Fibroblast of the conjunctiva (primary cell): ENCODE measurements at regions not wholly inside any gene's neighbourhood (a gene's known extent, or its start where the extent isn't known, plus 50 kb on each side); places are given as distances from the start of the nearest gene placed in this dataset.

ENCODE experiments used
- DNase-seq: peaks from one replicate; pipeline ENCODE4 v3.0.0-alpha.2; 2010; ENCODE audit warnings: low read depth

DNA sequence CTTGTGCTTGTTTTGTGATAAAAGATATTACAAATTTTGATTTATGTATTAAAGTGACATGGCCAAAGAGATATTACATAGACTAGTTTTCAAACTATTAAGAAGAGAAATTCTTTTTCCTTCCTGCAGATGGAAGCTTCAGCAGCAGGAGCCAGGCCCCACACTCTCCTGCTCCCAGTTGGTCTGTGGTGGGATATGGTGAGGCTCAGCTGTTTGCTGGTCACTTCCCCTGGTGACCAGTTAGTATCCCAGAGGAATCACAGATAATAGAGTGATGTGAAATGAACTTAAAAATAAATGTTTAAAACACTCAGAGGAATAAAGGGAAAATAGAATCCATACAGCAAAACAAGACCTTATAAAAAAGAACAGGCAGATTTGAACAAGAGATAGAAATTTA is 154.7 kb downstream of the KTN1 start:
- DNase-seq: no peak

DNA sequence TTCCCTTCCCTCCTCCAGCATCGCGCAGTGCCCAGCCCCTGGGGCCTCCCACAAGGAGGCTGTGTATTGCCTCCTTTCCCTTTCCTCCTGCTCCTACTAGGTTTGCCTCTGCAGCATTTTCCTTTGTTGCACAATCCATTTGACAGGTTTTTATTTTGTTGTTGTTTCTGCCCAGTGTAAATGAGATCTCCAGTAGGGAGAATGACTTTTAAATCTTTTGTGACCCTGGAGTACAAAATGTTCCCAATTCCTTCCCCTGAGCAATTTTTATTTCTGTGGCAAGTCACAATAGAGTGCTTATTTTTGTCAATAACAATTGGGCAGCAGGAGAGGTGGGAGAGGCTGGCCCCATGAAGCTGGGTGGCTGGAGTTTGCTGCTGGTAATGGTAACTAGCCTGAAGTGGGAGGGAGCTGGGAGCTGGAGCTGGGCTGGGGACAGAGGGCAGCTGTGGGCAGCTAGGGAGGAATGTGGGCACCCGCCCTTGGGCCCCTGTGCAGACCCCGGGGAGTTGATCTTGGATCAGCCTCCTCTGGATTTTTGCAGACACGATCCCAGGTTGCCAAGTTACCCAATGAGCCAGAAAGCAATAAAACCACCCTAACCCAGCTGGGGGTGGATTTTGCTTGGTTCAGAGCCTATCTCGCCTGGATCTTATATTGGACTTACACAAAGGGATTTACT is 160.1 kb downstream of the KTN1 start:
- no peak for DNase-seq

DNA sequence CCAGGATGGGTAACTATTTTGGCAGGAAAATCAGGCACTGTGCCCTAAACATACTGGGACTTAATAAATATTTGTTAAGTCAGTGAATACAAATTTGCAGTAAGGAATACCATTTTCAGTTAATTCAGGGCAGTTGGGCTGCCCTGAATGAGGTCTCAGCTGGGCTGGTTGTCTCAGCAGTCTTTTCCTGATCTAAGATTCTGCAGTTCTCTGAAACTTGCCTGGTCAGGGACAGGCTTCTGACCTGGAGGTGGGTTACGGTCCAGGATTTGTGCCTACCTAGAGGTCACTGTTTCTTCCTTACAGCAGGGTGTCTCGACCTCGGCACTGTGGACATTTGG is 160.6 kb downstream of the KTN1 start:
- DNase-seq: no peak

DNA sequence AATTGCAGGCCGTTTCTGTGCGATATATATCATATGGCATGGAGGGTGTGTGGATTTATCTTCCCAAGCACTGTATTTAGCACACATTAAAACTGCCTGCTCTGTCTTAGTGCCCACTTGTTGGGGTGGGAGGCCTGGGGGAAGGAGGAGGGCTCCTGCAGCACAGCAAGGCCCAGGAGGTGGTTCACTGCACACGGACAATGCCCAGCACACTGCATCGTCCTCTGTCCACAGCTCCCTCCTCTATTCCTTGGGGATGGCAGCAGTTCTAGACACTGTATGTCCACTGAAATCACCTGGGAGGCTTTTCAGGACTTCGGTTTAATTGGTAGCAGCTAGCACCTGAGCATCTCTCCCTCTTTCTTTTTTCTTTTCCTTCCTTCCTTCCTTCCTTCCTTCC is 161.2 kb downstream of the KTN1 start:
- no peak for DNase-seq

GRCh38 chr14:55743551-55743950 is 163.5 kb downstream of the KTN1 start:
- DNase-seq: no peak

- DNase-seq: no peak
These were observed 164.3 kb downstream of the KTN1 start for GRCh38 chr14:55744321-55744720.

DNA sequence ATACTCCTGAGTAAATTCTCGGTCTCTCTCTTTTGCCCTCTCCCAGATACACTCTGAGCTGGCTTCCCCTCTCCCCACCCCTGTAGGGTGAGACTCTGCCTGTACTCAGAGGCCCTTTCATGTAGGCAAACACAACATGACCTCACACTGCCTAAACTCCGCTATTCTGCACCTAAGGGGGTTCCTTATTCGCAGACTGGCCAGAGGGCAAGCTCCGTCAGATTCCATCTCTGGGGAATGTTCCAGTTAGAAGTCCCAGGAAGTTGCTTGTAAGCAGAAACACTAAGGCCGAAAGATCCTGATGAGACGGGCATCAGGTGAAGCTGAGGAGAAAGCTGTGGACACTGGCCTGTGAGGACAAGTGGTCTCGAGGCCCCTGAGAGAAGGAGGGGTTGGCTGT is 165.9 kb downstream of the KTN1 start:
- no peak for DNase-seq

GRCh38 chr14:55746558-55746957 is 166.6 kb downstream of the KTN1 start:
- DNase-seq: no peak

DNA sequence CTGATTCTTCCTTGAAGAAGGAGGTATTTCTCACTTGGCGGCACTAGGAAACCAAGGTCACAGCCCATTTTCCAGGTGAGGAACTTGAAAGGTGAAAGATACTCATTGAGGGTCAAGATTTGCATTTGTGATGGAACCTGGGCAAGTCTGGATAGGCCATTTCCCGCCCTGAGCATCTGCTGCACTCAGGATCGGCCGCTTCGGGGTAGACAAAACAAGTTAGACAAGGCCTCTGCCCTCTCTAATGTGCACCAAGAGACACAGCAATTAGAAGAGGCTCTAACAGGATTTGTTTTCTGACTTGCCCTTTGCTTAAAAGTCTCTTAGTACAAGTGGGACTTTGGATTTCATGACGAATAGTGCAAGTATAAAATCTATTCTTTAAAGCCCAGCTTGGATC is 167.2 kb downstream of the KTN1 start:
- DNase-seq: no peak

GRCh38 chr14:55749201-55749812 is 169.3 kb downstream of the KTN1 start:
- DNase-seq: no peak

DNA sequence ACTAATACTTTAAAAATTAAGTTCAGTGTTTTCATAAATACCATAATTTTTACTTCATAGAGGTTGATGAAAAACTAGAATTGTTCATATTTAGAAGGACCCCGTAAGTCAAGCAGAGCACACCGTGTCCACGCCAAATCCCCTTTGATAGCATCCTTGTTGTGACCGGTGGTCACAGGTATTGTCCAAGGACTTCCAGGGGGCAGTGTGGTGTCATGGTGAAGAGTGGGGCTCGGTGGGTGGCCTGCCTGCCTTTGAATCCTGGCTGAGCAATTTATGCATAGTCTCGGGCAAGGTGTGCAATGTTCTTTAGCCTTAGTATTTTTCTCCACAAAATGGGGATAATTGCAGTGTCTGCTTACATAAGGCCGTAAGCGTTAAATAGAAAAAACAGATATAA is 169.9 kb downstream of the KTN1 start:
- DNase-seq: no peak

DNA sequence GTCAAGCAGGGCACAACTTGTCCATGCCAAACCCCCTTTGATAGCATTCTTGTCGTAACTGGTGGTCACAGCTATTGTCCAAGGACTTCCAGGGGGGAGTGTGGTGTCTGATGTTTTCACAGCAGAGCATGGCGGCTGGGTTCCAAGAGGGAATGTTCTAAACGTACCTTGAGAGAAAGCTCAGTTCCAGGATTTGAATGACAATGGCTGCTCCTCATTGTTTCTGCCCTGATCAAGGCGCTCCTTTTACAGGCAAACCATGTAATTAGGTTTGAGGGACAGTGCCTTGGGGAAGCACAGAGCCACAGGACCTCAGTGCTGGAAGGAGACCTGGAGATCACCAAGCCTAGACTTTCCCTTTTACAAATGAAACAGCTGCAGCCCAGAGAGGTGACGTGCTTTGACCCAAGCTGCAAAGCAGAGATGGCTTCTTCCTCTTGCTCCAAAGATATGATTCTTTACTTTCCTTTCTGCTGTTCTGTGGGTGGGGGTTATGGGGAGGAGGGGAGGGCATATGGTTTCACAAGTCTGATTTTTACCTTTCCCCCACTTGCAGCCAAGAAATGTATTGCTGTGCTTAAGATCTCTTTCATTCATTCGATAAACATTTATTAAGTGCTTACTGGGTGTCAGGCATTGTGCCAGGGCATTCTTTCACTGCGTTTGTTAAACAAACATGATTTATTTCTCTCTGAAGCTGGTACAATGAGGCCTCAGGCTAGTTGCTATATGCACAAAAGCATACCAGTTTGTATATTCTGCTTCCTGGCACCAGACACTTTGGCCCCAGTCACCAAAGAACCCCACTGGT is 172.8 kb downstream of the KTN1 start:
- peak; percentile 57 for DNase-seq

- DNase-seq: no peak
These were observed 174.5 kb downstream of the KTN1 start for GRCh38 chr14:55754471-55754870.

DNA sequence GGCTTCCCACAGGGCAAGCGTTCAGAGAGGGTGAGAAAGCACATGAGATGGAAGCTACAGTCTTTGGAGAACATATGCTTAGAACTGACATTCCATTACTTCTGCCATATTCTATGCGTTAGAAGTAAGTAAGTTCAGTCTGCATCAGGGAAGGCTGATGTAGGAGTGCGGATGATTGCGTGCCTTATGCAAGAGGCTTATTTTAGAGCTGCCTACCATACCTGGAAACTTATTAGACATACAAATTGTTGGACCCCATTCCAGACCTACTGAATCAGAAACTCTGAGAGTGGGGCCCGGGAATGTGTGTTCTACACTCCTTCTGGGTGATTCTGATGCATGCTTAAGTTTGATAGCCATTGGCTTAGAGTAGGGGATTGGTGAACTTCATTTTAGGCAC is 174.9 kb downstream of the KTN1 start:
- no peak for DNase-seq

DNA sequence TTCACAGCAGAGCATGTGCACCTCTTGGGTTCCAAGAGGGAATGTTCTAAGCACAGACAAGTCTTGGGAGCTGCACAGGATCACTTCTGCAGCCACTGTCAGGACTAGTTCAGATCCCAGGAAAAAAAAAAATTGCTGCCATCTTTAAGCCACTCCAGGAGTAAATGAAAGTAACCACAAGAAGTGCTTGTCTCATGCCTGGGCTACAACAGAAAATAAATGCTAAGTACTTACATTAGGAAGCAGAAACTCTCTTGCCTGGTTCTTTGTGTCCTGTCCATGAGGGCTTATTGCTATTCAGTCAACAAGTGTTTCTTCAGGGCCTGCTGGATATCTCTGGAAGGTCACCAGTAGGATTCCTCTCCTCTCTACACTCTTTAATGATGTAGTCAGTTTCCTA is 176.1 kb downstream of the KTN1 start:
- DNase-seq: no peak

DNA sequence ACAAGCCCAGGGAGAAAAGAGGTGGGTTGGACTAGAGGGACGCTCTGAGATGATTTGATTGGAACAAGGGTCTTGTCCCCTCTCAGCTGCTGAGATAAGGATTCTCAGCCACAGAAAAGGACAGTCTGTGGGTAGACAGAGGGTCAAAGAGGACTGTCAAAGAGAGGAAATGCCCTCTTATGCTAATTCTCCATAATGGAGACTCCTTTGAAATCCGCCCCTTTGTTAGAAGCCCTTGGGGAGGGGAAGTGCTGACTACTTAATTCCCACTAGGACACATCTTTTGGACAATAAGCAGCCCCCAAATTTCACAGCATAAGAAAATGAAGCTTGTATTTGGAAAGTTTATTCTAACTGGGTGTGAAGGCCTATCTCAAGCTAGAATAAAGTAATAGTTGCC is 176.6 kb downstream of the KTN1 start:
- no peak for DNase-seq

- DNase-seq: no peak
These were observed 178.8 kb downstream of the KTN1 start for GRCh38 chr14:55758796-55759195.

GRCh38 chr14:55760789-55761566 is 181.0 kb downstream of the KTN1 start:
- no peak for DNase-seq

DNA sequence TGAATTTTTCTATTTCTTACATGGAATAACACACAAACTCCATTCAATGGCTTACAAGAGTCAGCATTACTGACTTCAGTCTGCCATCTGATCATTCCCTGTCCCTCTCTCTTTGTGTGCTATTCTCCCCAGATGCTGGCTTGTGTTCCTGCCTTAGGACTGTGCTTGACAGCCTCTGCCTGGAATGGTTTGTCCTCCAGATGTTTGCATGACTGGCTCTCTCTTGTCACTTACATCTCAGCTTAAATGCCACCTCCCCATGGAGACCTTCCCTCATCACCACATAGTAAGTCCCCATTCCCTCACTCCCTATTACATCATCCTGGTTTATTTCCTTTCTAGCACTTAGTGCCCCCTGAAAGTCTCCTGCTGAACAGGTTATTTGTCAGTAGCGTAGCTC is 181.6 kb downstream of the KTN1 start:
- DNase-seq: no peak

GRCh38 chr14:55762595-55763232 is 182.7 kb downstream of the KTN1 start:
- no peak for DNase-seq

DNA sequence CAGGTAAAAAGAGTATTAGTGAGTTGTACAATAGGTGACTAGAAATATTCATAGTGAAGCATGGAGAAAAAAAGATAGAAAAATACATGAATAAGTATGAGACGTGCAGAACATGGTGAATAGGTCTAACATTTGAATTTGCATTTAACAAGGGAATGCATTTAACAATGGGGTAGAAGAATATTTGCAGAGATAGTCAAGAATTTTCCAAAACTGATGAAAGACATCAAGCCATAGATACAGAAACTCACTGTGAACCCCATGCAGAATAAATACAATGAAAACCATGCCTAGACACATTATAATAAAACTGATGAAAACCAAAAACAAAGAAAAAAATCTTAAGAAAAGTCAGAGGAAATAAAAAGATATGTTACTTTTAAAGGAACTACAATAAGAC is 184.8 kb downstream of the KTN1 start:
- DNase-seq: no peak

- DNase-seq: no peak
These were observed 186.1 kb downstream of the KTN1 start for GRCh38 chr14:55766071-55766470.
